Keratinocyte (primary cell): ENCODE measurements at regions not wholly inside any gene's neighbourhood (a gene's known extent, or its start where the extent isn't known, plus 50 kb on each side); places are given as distances from the start of the nearest gene placed in this dataset.

Source experiments
- DNase-seq: peaks from one replicate; pipeline ENCODE4 v3.0.0-alpha.2; 2011; ENCODE audit warnings: low read depth, missing footprints, low spot score
- FAIRE-seq: peaks from 2 replicates; lab custom pipeline; 2011; peaks lifted over from hg19 to GRCh38; lab: Jason Lieb, UNC
- H2AFZ ChIP-seq: 2 replicates; pipeline ENCODE4 v1.6.0; 2012; ENCODE audit warnings: low read length, control low read depth, inconsistent platforms; ENCODE audit not compliant: control insufficient read depth
- H3K27ac ChIP-seq: 2 replicates; pipeline ENCODE4 v1.5.1; 2011; ENCODE audit warnings: low read length; ENCODE audit not compliant: control insufficient read depth, insufficient read depth
- H3K27me3 ChIP-seq: 3 replicates; pipeline ENCODE4 v1.6.0; 2011; ENCODE audit warnings: low read length; ENCODE audit not compliant: control insufficient read depth, insufficient read depth; ENCODE audit errors: extremely low read depth
- H3K36me3 ChIP-seq, 2 experiments: 2 replicates in 1 of 2; 3 replicates in 1 of 2; pipeline ENCODE4 v1.5.1; 2011; ENCODE audit warnings: low read length in 2 of 2, mild to moderate bottlenecking in 1 of 2; ENCODE audit not compliant: control insufficient read depth in 2 of 2, insufficient read depth in 2 of 2; ENCODE audit errors: extremely low read depth in 1 of 2
- H3K4me1 ChIP-seq: 3 replicates; pipeline ENCODE4 v1.5.1; 2011; ENCODE audit warnings: low read length; ENCODE audit not compliant: control insufficient read depth, insufficient read depth; ENCODE audit errors: extremely low read depth
- H3K4me2 ChIP-seq: 3 replicates; pipeline ENCODE4 v1.6.0; 2011; ENCODE audit warnings: low read depth, low read length; ENCODE audit not compliant: control insufficient read depth, insufficient read depth; ENCODE audit errors: extremely low read depth
- H3K4me3 ChIP-seq, 3 experiments: fragments of 200-600 bp in 1 of 3; sonication (generic) in 1 of 3; 2 replicates in 2 of 3; 3 replicates in 1 of 3; pipeline ENCODE4 v1.5.1; 2011 to 2016; ENCODE audit warnings: low read length in 3 of 3, mild to moderate bottlenecking in 3 of 3, control low read depth in 2 of 3, inconsistent platforms in 1 of 3, low read depth in 1 of 3, mixed read lengths in 1 of 3, mixed run types in 1 of 3, moderate library complexity in 1 of 3; ENCODE audit not compliant: control insufficient read depth in 2 of 3, insufficient read depth in 2 of 3; ENCODE audit errors: extremely low read depth in 1 of 3
- H3K79me2 ChIP-seq: 2 replicates; pipeline ENCODE4 v1.6.0; 2012; ENCODE audit warnings: low read length; ENCODE audit not compliant: control insufficient read depth, insufficient read depth
- H3K9ac ChIP-seq: 3 replicates; pipeline ENCODE4 v1.6.0; 2011; ENCODE audit warnings: low read length; ENCODE audit not compliant: control insufficient read depth, insufficient read depth; ENCODE audit errors: extremely low read depth
- H3K9me1 ChIP-seq: 3 replicates; pipeline ENCODE4 v1.6.0; 2011; ENCODE audit warnings: low read length; ENCODE audit not compliant: control insufficient read depth, insufficient read depth; ENCODE audit errors: extremely low read depth
- H3K9me3 ChIP-seq: 2 replicates; pipeline ENCODE4 v1.5.1; 2012; ENCODE audit warnings: low read depth, low read length; ENCODE audit not compliant: control insufficient read depth
- H4K20me1 ChIP-seq: 3 replicates; pipeline ENCODE4 v1.6.0; 2011; ENCODE audit warnings: low read length; ENCODE audit not compliant: control insufficient read depth, insufficient read depth; ENCODE audit errors: extremely low read depth
- EZH2 ChIP-seq: IDR thresholded peaks from one replicate; pipeline ENCODE4 v1.6.1; 2012; ENCODE audit warnings: inconsistent platforms, mild to moderate bottlenecking, low read length, moderate library complexity
- dilution Hi-C: fragments of 300-500 bp; cut with MboI; formaldehyde crosslinking; loops from one replicate; pipeline ENCODE4 v1.7.0; 2020; ENCODE audit warnings: low sequenced_read_pairs; ENCODE audit not compliant: extremely low pct_ligation_motif_present
- TF ChIP-seq, protein P1 (sequence below), 3 experiments: IDR thresholded peaks in 1 of 3; conservative IDR thresholded peaks in 1 of 3; optimal IDR thresholded peaks in 1 of 3; 2 replicates in 2 of 3; 3 replicates in 1 of 3; pipeline versions ENCODE3 to v1.5.1; 2011; ENCODE audit warnings: low read length in 3 of 3, mild to moderate bottlenecking in 3 of 3, moderate library complexity in 2 of 3, control low read depth in 1 of 3, inconsistent platforms in 1 of 3; ENCODE audit not compliant: insufficient read depth in 2 of 3; ENCODE audit errors: extremely low read depth in 1 of 3

- TF ChIP-seq, protein P1, sequence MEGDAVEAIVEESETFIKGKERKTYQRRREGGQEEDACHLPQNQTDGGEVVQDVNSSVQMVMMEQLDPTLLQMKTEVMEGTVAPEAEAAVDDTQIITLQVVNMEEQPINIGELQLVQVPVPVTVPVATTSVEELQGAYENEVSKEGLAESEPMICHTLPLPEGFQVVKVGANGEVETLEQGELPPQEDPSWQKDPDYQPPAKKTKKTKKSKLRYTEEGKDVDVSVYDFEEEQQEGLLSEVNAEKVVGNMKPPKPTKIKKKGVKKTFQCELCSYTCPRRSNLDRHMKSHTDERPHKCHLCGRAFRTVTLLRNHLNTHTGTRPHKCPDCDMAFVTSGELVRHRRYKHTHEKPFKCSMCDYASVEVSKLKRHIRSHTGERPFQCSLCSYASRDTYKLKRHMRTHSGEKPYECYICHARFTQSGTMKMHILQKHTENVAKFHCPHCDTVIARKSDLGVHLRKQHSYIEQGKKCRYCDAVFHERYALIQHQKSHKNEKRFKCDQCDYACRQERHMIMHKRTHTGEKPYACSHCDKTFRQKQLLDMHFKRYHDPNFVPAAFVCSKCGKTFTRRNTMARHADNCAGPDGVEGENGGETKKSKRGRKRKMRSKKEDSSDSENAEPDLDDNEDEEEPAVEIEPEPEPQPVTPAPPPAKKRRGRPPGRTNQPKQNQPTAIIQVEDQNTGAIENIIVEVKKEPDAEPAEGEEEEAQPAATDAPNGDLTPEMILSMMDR (optimal IDR thresholded peaks at IDR 0.05 in 1 of 3, IDR thresholded peaks at IDR 0.05 in 1 of 3, conservative IDR thresholded peaks at IDR 0.05 in 1 of 3; ENCODE audit: extremely low read depth in 1 of 3, insufficient read depth in 2 of 3, low read length in 3 of 3), result no peak
- TF ChIP-seq EZH2, result no peak
- Histone ChIP-seq H3K27me3 (no peaks in the 10 kb centered on the region), H3K36me3 (no peaks in the 10 kb centered on the region), H3K4me2 (no peak overlapping the region), H3K9ac (no peak overlapping the region), H3K9me1 (no peaks in the 10 kb centered on the region), H3K4me1 (no peaks in the 10 kb centered on the region), H3K79me2 (no peaks in the 10 kb centered on the region), H3K9me3 (no peaks in the 10 kb centered on the region), H4K20me1 (no peaks in the 10 kb centered on the region), H3K4me3 (no peak overlapping the region), H2AFZ (no peak overlapping the region), H3K27ac (no peak overlapping the region)
- FAIRE-seq (no peak), DNase-seq (no peak)
- dilution Hi-C loops, result no loop called here
These were observed 360.7 kb upstream of the AUTS2 start for GRCh38 chr7:69237541-69237940.

GRCh38 chr7:69243016-69243415, 355.3 kb upstream of the AUTS2 start:
- DNase-seq (no peak), FAIRE-seq (no peak)
- Histone ChIP-seq H3K9ac (no peak overlapping the region), H3K27me3 (no peaks in the 10 kb centered on the region), H3K79me2 (no peaks in the 10 kb centered on the region), H3K9me1 (no peaks in the 10 kb centered on the region), H3K4me3 (no peak overlapping the region), H3K36me3 (no peaks in the 10 kb centered on the region), H3K27ac (no peak overlapping the region), H3K9me3 (no peaks in the 10 kb centered on the region), H3K4me2 (no peak overlapping the region), H3K4me1 (no peaks in the 10 kb centered on the region), H4K20me1 (no peaks in the 10 kb centered on the region), H2AFZ (no peak overlapping the region)
- dilution Hi-C loops, result no loop called here
- TF ChIP-seq, protein P1 (optimal IDR thresholded peaks at IDR 0.05 in 1 of 3, IDR thresholded peaks at IDR 0.05 in 1 of 3, conservative IDR thresholded peaks at IDR 0.05 in 1 of 3; ENCODE audit: extremely low read depth in 1 of 3, insufficient read depth in 2 of 3, low read length in 3 of 3), result no peak
- no peak for TF ChIP-seq EZH2
